Epithelial cell of proximal tubule (primary cell): ENCODE measurements at regions not wholly inside any gene's neighbourhood (a gene's known extent, or its start where the extent isn't known, plus 50 kb on each side); places are given as distances from the start of the nearest gene placed in this dataset.

ENCODE experiments used
- DNase-seq: peaks from one replicate; pipeline ENCODE4 v3.0.0-alpha.2; 2011; ENCODE audit warnings: low read depth
- H3K4me3 ChIP-seq: 2 replicates; pipeline ENCODE4 v1.5.1; 2011; ENCODE audit warnings: low read depth, mild to moderate bottlenecking, low read length
- TF ChIP-seq, protein P1 (sequence below): conservative IDR thresholded peaks from 2 replicates; pipeline ENCODE4 v1.5.1; 2012; ENCODE audit warnings: low read depth, mild to moderate bottlenecking, low read length

DNA sequence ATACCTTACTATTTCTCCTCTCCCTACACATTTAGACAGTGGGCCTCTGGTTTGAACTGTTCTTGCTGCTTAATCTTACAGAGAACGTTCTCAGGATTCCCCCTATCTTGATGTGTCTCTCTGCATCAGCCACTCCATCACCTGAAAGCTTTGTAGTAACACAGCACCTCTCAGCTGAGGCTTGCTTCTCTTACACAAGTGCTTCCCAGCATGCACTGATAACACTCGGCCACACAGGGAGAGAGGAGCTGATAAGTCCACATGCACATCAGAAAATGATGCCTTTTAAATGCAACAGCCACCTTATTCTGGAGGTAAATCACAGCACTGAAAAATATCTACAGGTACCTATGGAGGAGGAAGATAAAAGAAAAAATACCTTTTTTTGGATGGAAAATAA is 192.2 kb upstream of the TSHZ3 start:
- TF ChIP-seq, protein P1, sequence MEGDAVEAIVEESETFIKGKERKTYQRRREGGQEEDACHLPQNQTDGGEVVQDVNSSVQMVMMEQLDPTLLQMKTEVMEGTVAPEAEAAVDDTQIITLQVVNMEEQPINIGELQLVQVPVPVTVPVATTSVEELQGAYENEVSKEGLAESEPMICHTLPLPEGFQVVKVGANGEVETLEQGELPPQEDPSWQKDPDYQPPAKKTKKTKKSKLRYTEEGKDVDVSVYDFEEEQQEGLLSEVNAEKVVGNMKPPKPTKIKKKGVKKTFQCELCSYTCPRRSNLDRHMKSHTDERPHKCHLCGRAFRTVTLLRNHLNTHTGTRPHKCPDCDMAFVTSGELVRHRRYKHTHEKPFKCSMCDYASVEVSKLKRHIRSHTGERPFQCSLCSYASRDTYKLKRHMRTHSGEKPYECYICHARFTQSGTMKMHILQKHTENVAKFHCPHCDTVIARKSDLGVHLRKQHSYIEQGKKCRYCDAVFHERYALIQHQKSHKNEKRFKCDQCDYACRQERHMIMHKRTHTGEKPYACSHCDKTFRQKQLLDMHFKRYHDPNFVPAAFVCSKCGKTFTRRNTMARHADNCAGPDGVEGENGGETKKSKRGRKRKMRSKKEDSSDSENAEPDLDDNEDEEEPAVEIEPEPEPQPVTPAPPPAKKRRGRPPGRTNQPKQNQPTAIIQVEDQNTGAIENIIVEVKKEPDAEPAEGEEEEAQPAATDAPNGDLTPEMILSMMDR: no peak
- DNase-seq: no peak
- H3K4me3 ChIP-seq: no peak overlapping the region

DNA sequence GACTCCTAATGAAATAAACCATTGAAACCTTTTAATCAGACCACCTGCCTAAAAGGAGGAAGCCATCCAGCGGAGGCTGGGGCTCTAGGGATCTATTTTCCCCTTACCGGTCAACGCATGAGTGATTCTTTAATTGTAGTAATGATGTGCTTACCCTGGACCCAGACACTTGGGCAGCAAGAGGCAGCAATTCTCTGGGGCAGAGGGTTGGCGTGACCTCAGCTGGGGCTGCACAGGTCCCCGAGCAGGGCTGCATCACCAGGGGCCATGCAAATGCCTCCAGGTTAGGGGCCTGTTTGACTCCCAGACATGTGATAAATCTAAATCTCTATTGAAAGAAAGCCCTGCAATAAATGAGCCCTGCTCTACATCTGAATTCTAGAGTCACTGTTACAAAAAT is 194.2 kb upstream of the TSHZ3 start:
- TF ChIP-seq, protein P1: no peak

DNA sequence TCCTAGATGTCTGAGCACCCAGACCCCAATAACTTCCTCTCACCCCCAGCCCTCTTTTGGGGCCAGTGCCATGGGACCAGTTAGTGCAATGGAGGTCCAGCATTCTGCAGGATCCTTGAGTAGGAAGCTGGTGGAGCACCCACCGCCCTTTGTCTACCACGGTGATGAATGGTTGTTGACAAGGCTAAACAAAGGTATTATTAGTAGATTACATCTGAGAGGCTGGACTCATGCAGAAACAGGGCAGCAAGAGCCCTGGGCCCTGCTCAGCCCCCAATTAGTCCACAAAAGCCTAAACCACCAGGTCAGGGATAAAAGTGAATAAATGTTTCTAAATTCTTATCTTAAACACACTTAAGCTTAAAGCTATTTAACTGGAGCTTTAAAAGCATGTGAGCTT is 196.5 kb upstream of the TSHZ3 start:
- TF ChIP-seq, protein P1: no peak
- no peak for DNase-seq
- no peak overlapping the region for H3K4me3 ChIP-seq

More for the DNA sequence above, 194.2 kb upstream of the TSHZ3 start:
- H3K4me3 ChIP-seq: no peak overlapping the region
- DNase-seq: no peak

DNA sequence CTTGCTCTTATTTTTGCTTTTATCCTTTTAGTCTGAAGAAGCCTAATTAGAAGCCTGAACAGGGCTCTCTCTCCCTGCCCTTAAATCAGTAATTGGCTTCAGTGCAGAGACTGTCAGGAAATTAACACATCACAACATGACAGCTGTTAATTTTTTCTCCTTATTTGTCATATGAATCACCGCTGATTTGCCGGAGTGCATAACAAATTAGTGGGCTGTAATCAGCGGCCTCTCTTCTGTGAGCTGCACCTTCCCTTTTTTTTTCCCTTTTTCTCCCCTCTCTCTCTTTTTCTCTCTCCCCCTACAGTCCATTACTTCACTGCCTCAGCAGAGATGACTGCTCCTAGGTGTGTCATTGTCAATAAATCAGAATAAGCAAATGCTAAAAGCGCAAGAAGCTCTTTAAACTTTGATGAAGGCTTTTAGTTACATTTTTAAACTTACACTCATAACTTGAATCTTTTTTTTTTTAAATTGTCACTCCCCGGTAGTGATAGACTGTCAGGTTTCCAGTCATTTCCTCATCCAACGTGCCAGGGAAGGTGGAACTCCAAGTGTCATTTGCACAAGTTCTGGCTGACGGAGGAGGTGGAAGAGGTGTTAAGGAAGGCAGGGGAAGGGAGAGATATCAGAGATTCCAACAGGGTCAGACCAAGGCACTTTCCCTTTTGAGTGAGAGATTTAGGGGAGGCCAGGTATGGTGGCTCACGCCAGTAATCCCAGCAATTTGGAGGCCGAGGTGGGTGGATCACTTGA is 197.1 kb upstream of the TSHZ3 start:
- TF ChIP-seq, protein P1: no peak
- no peak for DNase-seq

DNA sequence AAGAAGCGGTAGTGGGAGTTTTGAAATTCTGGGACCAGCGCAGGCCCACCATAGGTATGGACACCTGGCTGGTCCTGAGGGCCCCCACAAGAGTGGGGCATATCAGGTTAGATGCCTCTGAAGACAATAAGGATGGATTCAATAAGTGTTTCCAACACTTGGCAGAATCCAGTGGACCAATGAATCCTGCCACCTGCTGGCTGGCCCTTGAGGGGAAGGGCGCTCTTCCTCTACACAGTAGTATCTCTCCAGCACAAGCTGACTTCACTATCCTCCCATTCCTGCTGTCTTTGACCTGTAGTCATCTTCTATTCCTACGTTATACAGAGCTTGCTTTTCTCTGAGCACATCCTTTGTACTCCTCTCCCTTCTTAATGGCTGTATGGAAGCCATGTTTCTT is 199.7 kb upstream of the TSHZ3 start:
- DNase-seq: no peak
- no peak overlapping the region for H3K4me3 ChIP-seq
- TF ChIP-seq, protein P1: peak; percentile 25

More for the DNA sequence above, 197.1 kb upstream of the TSHZ3 start:
- H3K4me3 ChIP-seq: no peak overlapping the region

DNA sequence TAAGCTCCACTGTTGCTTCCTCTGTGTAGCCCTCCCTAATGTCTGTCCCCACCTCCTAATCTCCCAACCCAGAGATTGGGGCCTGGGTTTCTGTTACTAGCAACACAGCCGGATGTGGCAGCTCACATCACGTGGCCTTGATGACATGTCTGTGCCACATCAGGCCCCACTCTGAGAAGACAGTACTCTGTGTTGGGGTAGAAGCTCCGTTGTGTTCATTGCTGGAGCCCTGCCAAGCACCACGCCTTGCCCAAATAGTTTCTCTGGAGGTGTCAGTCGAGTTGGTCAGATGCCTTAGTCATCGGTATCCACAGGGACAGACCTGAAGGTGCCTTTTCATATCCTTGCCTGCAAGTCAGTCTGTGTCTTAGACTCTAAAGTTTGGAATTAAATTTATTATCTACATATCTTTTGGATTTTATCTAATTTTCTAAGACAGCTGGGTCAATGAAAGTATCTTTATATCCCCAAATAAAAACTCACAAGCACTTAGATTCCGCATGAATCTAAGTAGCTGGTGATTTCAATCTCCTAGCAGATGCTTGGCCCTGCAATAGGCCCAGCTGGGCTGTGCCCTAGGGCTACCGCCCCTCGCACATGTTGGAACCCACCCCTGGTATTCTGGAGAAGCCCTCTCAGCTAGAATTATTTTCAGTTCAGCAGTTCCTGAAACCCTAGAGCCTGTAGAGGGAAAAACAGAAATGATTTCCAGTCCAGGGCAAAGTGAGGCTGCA is 204.0 kb upstream of the TSHZ3 start:
- TF ChIP-seq, protein P1: no peak
- H3K4me3 ChIP-seq: no peak overlapping the region
- no peak for DNase-seq
